Activated CD4-positive, alpha-beta T cell treated with anti-CD3 and anti-CD28 coated beads, Interleukin-2, amount 50 U/mL, for 4 hours (primary cell): ENCODE measurements at regions not wholly inside any gene's neighbourhood (a gene's known extent, or its start where the extent isn't known, plus 50 kb on each side); places are given as distances from the start of the nearest gene placed in this dataset.
"Not testable (repeated sequence)": the region's sequence is repeated elsewhere in the genome, so short reads cannot be mapped to it uniquely, and the experiment has no call there.

Experiments used
- DNase-seq, 2 experiments: peaks; one replicate each; pipeline ENCODE4 v3.0.0-alpha.2; 2020

- DNase-seq: no peak
Observed at GRCh38 chr7:67361150-67361549, 364.5 kb downstream of the TYW1 start.

- no peak for DNase-seq
Observed at GRCh38 chr7:67364441-67365017, 367.9 kb downstream of the TYW1 start.

- DNase-seq: peak; percentile 24 to 25
Observed at GRCh38 chr7:67371429-67372305, 375.0 kb downstream of the TYW1 start.

- DNase-seq: not testable (repeated sequence)
Observed at GRCh38 chr7:67373389-67373788, 376.8 kb downstream of the TYW1 start.

- no peak for DNase-seq
Observed at GRCh38 chr7:67375427-67375826, 378.8 kb downstream of the TYW1 start.

- peak; percentile 32 to 42 for DNase-seq
Observed at GRCh38 chr7:67377939-67378862, 381.6 kb downstream of the TYW1 start.

GRCh38 chr7:67380326-67380725, 383.7 kb downstream of the TYW1 start:
- DNase-seq: no peak

- no peak for DNase-seq
Observed at GRCh38 chr7:67380858-67381257, 384.2 kb downstream of the TYW1 start.

- no peak for DNase-seq
Observed at GRCh38 chr7:67387851-67388250, 391.2 kb downstream of the TYW1 start.

- no peak for DNase-seq
Observed at GRCh38 chr7:67391168-67391567, 394.5 kb downstream of the TYW1 start.

- DNase-seq: no peak
Observed at GRCh38 chr7:67392596-67393438, 396.2 kb downstream of the TYW1 start.

- no peak for DNase-seq
Observed at GRCh38 chr7:67393903-67394302, 397.3 kb downstream of the TYW1 start.

GRCh38 chr7:67398916-67399315, 402.3 kb downstream of the TYW1 start:
- DNase-seq: no peak

GRCh38 chr7:67401492-67401891, 404.9 kb downstream of the TYW1 start:
- DNase-seq: no peak

GRCh38 chr7:67402280-67402679, 405.6 kb downstream of the TYW1 start:
- no peak for DNase-seq

- DNase-seq: no peak
Observed at GRCh38 chr7:67406976-67407375, 410.3 kb downstream of the TYW1 start.

- DNase-seq: no peak
Observed at GRCh38 chr7:67407392-67408071, 410.9 kb downstream of the TYW1 start.

GRCh38 chr7:67408109-67408508, 411.5 kb downstream of the TYW1 start:
- no peak for DNase-seq

- no peak for DNase-seq
Observed at GRCh38 chr7:67413670-67414069, 417.0 kb downstream of the TYW1 start.

GRCh38 chr7:67414858-67415257, 418.2 kb downstream of the TYW1 start:
- DNase-seq: no peak

- DNase-seq: no peak
Observed at GRCh38 chr7:67422601-67423000, 426.0 kb downstream of the TYW1 start.

- DNase-seq: no peak
Observed at GRCh38 chr7:67423065-67423464, 426.4 kb downstream of the TYW1 start.
